Gastroesophageal sphincter (tissue), 3 donors: ENCODE measurements at regions not wholly inside any gene's neighbourhood (a gene's known extent, or its start where the extent isn't known, plus 50 kb on each side); places are given as distances from the start of the nearest gene placed in this dataset.
"Not testable (repeated sequence)": the region's sequence is repeated elsewhere in the genome, so short reads cannot be mapped to it uniquely, and the experiment has no call there.

Experiments used
- CTCF ChIP-seq, 4 experiments: fragments of 200-600 bp in 2 of 4; fragments of 450-650 bp in 2 of 4; sonication (generic) in 1 of 4; IDR thresholded peaks; one replicate each; pipeline ENCODE4 v1.5.1; 2017 to 2019; ENCODE audit warnings: antibody characterized with exemption in 4 of 4, mild to moderate bottlenecking in 2 of 4, moderate library complexity in 2 of 4
- EP300 ChIP-seq: sonication (generic); formaldehyde crosslinking; IDR thresholded peaks from one replicate; pipeline ENCODE4 v1.6.1; 2017; ENCODE audit warnings: antibody characterized with exemption, mild to moderate bottlenecking
- POLR2A ChIP-seq, 2 donors: fragments of 450-650 bp; IDR thresholded peaks; one replicate each; pipeline ENCODE4 v1.6.1; 2017; ENCODE audit warnings: antibody characterized with exemption in 2 of 2, mild to moderate bottlenecking in 2 of 2, moderate library complexity in 1 of 2
- POLR2AphosphoS5 ChIP-seq: sonication (generic); formaldehyde crosslinking; IDR thresholded peaks from one replicate; pipeline ENCODE4 v1.6.1; 2017; ENCODE audit warnings: antibody characterized with exemption

- TF ChIP-seq EP300; POLR2AphosphoS5; CTCF (IDR thresholded peaks at IDR 0.05); POLR2A (IDR thresholded peaks at IDR 0.05): not testable (repeated sequence)
These were observed 135.5 kb downstream of the NBPF8 start for GRCh38 chr1:120550335-120550734.
